ENCODE measurements at regions not wholly inside any gene's neighbourhood (a gene's known extent, or its start where the extent isn't known, plus 50 kb on each side); places are given as distances from the start of the nearest gene placed in this dataset.

DNA sequence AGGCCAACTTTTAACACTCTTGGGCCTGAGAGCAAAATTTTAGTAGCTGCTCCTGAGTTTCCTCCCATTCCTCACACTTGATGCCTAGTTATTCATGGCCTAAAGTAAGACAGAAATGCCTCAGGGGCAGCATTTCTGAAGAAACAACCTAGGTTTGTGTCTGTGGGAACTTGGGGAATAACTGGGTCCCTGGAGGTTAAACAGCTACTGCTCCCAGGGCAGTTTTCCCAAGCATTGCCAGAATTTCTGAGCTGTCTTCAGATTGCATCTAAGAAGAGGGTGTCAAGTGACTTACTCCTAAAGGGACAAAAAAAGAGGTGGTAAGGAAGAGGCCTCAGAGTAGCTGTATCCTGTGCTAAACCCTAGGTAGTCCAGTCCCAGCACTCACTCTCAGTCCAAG lies 130.8 kb upstream of the ACSL4 start:
- TF ChIP-seq, protein P1, sequence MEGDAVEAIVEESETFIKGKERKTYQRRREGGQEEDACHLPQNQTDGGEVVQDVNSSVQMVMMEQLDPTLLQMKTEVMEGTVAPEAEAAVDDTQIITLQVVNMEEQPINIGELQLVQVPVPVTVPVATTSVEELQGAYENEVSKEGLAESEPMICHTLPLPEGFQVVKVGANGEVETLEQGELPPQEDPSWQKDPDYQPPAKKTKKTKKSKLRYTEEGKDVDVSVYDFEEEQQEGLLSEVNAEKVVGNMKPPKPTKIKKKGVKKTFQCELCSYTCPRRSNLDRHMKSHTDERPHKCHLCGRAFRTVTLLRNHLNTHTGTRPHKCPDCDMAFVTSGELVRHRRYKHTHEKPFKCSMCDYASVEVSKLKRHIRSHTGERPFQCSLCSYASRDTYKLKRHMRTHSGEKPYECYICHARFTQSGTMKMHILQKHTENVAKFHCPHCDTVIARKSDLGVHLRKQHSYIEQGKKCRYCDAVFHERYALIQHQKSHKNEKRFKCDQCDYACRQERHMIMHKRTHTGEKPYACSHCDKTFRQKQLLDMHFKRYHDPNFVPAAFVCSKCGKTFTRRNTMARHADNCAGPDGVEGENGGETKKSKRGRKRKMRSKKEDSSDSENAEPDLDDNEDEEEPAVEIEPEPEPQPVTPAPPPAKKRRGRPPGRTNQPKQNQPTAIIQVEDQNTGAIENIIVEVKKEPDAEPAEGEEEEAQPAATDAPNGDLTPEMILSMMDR (IDR thresholded peaks at IDR 0.05; ENCODE audit: insufficient read depth, low read length): no peak
- TF ChIP-seq POLR2AphosphoS5 (IDR thresholded peaks at IDR 0.05; ENCODE audit: low read depth) (no peak), GABPA (IDR thresholded peaks at IDR 0.05; ENCODE audit: low read depth) (no peak)
- TF ChIP-seq, protein P2, sequence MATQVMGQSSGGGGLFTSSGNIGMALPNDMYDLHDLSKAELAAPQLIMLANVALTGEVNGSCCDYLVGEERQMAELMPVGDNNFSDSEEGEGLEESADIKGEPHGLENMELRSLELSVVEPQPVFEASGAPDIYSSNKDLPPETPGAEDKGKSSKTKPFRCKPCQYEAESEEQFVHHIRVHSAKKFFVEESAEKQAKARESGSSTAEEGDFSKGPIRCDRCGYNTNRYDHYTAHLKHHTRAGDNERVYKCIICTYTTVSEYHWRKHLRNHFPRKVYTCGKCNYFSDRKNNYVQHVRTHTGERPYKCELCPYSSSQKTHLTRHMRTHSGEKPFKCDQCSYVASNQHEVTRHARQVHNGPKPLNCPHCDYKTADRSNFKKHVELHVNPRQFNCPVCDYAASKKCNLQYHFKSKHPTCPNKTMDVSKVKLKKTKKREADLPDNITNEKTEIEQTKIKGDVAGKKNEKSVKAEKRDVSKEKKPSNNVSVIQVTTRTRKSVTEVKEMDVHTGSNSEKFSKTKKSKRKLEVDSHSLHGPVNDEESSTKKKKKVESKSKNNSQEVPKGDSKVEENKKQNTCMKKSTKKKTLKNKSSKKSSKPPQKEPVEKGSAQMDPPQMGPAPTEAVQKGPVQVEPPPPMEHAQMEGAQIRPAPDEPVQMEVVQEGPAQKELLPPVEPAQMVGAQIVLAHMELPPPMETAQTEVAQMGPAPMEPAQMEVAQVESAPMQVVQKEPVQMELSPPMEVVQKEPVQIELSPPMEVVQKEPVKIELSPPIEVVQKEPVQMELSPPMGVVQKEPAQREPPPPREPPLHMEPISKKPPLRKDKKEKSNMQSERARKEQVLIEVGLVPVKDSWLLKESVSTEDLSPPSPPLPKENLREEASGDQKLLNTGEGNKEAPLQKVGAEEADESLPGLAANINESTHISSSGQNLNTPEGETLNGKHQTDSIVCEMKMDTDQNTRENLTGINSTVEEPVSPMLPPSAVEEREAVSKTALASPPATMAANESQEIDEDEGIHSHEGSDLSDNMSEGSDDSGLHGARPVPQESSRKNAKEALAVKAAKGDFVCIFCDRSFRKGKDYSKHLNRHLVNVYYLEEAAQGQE (IDR thresholded peaks at IDR 0.05; ENCODE audit: insufficient replicate concordance, low read depth): no peak
